OCI-LY7 (cell line): ENCODE measurements at regions not wholly inside any gene's neighbourhood (a gene's known extent, or its start where the extent isn't known, plus 50 kb on each side); places are given as distances from the start of the nearest gene placed in this dataset.

Experiments used
- BruUV-seq: library from RNA; stranded (reverse); fragments of 400-500 nt; replicated peaks from 2 replicates; lab custom pipeline; 2021; lab: Mats Ljungman, UMichigan
- CTCF ChIA-PET: fragments of 300-600 bp; sonication (Branson Sonifier 250); formaldehyde crosslinking; loops from one replicate; lab custom pipeline; 2022; ENCODE audit warnings: antibody characterized with exemption; ENCODE audit not compliant: unreplicated experiment; lab: Charles Lee
- POLR2A ChIA-PET: fragments of 300-600 bp; sonication (Branson Sonifier 250); formaldehyde crosslinking; loops from one replicate; lab custom pipeline; 2022; ENCODE audit warnings: antibody characterized with exemption; lab: Charles Lee
- DNase-seq: peaks from one replicate; pipeline ENCODE4 v3.0.0-alpha.2; 2015; ENCODE audit warnings: low spot score
- H2AFZ ChIP-seq: fragments of 200-600 bp; sonication (generic), shearing (Covaris generic); 2 replicates; pipeline ENCODE4 v1.6.1; 2014; ENCODE audit warnings: mild to moderate bottlenecking, antibody characterized with exemption, low read length, moderate library complexity
- H3K27ac ChIP-seq: fragments of 200-600 bp; sonication (generic); 2 replicates; pipeline ENCODE4 v1.5.1; 2014; ENCODE audit warnings: mixed run types, low read depth, mild to moderate bottlenecking, moderate library complexity, low read length, inconsistent platforms; ENCODE audit not compliant: poor library complexity, severe bottlenecking
- H3K36me3 ChIP-seq: fragments of 200-600 bp; sonication (generic); 2 replicates; pipeline ENCODE4 v1.6.1; 2014; ENCODE audit warnings: mild to moderate bottlenecking, antibody characterized with exemption, low read length, moderate library complexity, mixed read lengths; ENCODE audit not compliant: insufficient read depth
- H3K4me1 ChIP-seq: fragments of 200-600 bp; sonication (generic); 2 replicates; pipeline ENCODE4 v1.5.1; 2014; ENCODE audit warnings: mild to moderate bottlenecking, low read length; ENCODE audit not compliant: insufficient read depth, poor library complexity, severe bottlenecking
- H3K4me2 ChIP-seq: fragments of 200-600 bp; sonication (generic); 2 replicates; pipeline ENCODE4 v1.6.1; 2014; ENCODE audit warnings: mild to moderate bottlenecking, low read length
- H3K4me3 ChIP-seq: fragments of 200-600 bp; sonication (generic); 2 replicates; pipeline ENCODE4 v1.5.1; 2014; ENCODE audit warnings: mild to moderate bottlenecking, low read depth, low read length; ENCODE audit not compliant: poor library complexity, severe bottlenecking
- H3K79me2 ChIP-seq: fragments of 200-600 bp; sonication (generic); 2 replicates; pipeline ENCODE4 v1.6.1; 2016; ENCODE audit warnings: low read depth, mild to moderate bottlenecking, low read length, moderate library complexity, mixed read lengths; ENCODE audit not compliant: insufficient read depth
- H3K9me2 ChIP-seq: fragments of 200-600 bp; sonication (generic); 2 replicates; pipeline ENCODE4 v1.6.1; 2016; ENCODE audit warnings: mild to moderate bottlenecking, low read length, mixed read lengths; ENCODE audit not compliant: insufficient read depth
- H3K9me3 ChIP-seq: fragments of 200-600 bp; sonication (generic); 2 replicates; pipeline ENCODE4 v1.6.1; 2014; ENCODE audit warnings: mild to moderate bottlenecking, mixed run types, low read length, mixed read lengths
- H4K20me1 ChIP-seq: fragments of 200-600 bp; sonication (generic); 2 replicates; pipeline ENCODE4 v1.6.1; 2014; ENCODE audit warnings: mild to moderate bottlenecking, antibody characterized with exemption, low read length, moderate library complexity, mixed read lengths; ENCODE audit not compliant: insufficient read depth
- CTCF ChIP-seq: fragments of 200-600 bp; sonication (generic); conservative IDR thresholded peaks from 2 replicates; pipeline ENCODE4 v1.5.1; 2014; ENCODE audit warnings: mild to moderate bottlenecking, antibody characterized with exemption, low read length, moderate library complexity, mixed read lengths
- EZH2phosphoT487 ChIP-seq: fragments of 200-600 bp; sonication (generic); IDR thresholded peaks from 2 replicates; pipeline ENCODE4 v1.6.1; 2018; ENCODE audit warnings: low read depth, borderline replicate concordance, mild to moderate bottlenecking, mixed run types, antibody characterized with exemption, low read length, moderate library complexity, mixed read lengths
- intact Hi-C: fragments of 100-400 bp; cut with micrococcal nuclease; formaldehyde crosslinking; loops from one replicate; pipeline ENCODE4 v1.10.0; 2022; ENCODE audit not compliant: unreplicated experiment

DNA sequence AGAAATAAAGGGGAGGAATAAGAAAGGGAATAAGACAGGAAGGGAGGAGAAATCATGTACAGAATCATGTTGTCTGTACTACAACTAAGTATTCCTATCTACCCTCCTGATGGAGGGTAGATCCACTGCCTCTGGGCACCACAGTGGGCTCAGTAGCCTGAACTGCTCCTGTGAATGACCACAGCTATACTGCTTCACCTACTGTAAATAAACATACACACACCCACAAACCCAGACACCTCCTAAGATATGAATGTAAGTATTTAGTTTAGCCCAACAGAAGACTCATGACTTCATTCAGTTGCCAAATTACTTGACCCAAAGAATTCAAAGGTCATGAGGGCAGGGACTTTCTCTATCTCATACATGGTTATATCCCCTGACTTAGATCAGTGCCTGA is 177.3 kb upstream of the C11orf58 start:
- BruUV-seq, result no TSS peak
- TF ChIP-seq CTCF (no peak), EZH2phosphoT487 (no peak)

GRCh38 chr11:16558494-16558893 is 180.0 kb upstream of the C11orf58 start:
- ChIA-PET CTCF (no interaction called here), POLR2A (interaction anchor here (1.5 kb wide), 1 partner anchor 28 kb away, joined by 4 read pairs; no protein-coding TSS in a partner anchor)
- no peaks in the 10 kb centered on the region for H3K9me3 ChIP-seq
- H3K27ac ChIP-seq, result no peak overlapping the region
- no peak for DNase-seq
- intact Hi-C loops, result no loop called here
- TF ChIP-seq EZH2phosphoT487 (no peak), CTCF (no peak)
- no TSS peak for BruUV-seq
- no peaks in the 10 kb centered on the region for H3K79me2 ChIP-seq
- no peak overlapping the region for H2AFZ ChIP-seq
- H3K4me2 ChIP-seq, result no peak overlapping the region
- no peaks in the 10 kb centered on the region for H4K20me1 ChIP-seq
- no peaks in the 10 kb centered on the region for H3K36me3 ChIP-seq
- no peak overlapping the region for H3K4me3 ChIP-seq
- no peaks in the 10 kb centered on the region for H3K4me1 ChIP-seq
- H3K9me2 ChIP-seq, result no peaks in the 10 kb centered on the region

More for the DNA sequence above, 177.3 kb upstream of the C11orf58 start:
- Histone ChIP-seq H3K9me2 (no peaks in the 10 kb centered on the region), H3K36me3 (no peaks in the 10 kb centered on the region), H2AFZ (no peak overlapping the region), H4K20me1 (no peaks in the 10 kb centered on the region), H3K79me2 (no peaks in the 10 kb centered on the region), H3K9me3 (no peaks in the 10 kb centered on the region), H3K4me1 (no peaks in the 10 kb centered on the region), H3K4me2 (no peak overlapping the region), H3K27ac (no peak overlapping the region), H3K4me3 (no peak overlapping the region)
- no peak for DNase-seq
- CTCF ChIA-PET, result no interaction called here
- POLR2A ChIA-PET, result no interaction called here
- intact Hi-C loops, result no loop called here

- no peaks in the 10 kb centered on the region for H3K79me2 ChIP-seq
- ChIA-PET POLR2A (no interaction called here), CTCF (no interaction called here)
- H3K4me2 ChIP-seq, result no peak overlapping the region
- intact Hi-C loops, result no loop called here
- TF ChIP-seq CTCF (no peak), EZH2phosphoT487 (no peak)
- no peaks in the 10 kb centered on the region for H4K20me1 ChIP-seq
- no TSS peak for BruUV-seq
- no peaks in the 10 kb centered on the region for H3K4me1 ChIP-seq
- H3K9me3 ChIP-seq, result no peaks in the 10 kb centered on the region
- H3K36me3 ChIP-seq, result no peaks in the 10 kb centered on the region
- no peaks in the 10 kb centered on the region for H3K9me2 ChIP-seq
- no peak overlapping the region for H3K27ac ChIP-seq
- no peak overlapping the region for H2AFZ ChIP-seq
- H3K4me3 ChIP-seq, result no peak overlapping the region
- DNase-seq, result no peak
These were observed 182.5 kb upstream of the C11orf58 start for GRCh38 chr11:16555956-16556355.
